ENCODE measurements at regions not wholly inside any gene's neighbourhood (a gene's known extent, or its start where the extent isn't known, plus 50 kb on each side); places are given as distances from the start of the nearest gene placed in this dataset.

GRCh38 chr14:43200519-43200918 lies 1306.6 kb downstream of the FSCB start:
- H3K27ac ChIP-seq (ENCODE audit: low read depth, low read length, poor library complexity, severe bottlenecking) = no peak overlapping the region
- no peaks in the 10 kb centered on the region for H3K27me3 ChIP-seq (replicated peaks; ENCODE audit: insufficient read depth, low read depth, low read length, poor library complexity)
- ChIA-PET CTCF (no interaction called here), POLR2A (ENCODE audit: low non-redundant PET) (no interaction called here)
- no TSS peak for BruUV-seq (replicated peaks)
- no peak overlapping the region for H3K4me3 ChIP-seq (ENCODE audit: low read depth, low read length, poor library complexity, severe bottlenecking)
- DNase-seq (ENCODE audit: low spot score) = no peak
- no peak for TF ChIP-seq CTCF (conservative IDR thresholded peaks at IDR 0.05; ENCODE audit: low read depth, low read length)
- no peak for TF ChIP-seq EZH2 (IDR thresholded peaks at IDR 0.05; ENCODE audit: borderline replicate concordance, low read depth, low read length, poor library complexity, severe bottlenecking)
- H3K4me1 ChIP-seq (ENCODE audit: insufficient read depth, low read length, poor library complexity, severe bottlenecking) = no peaks in the 10 kb centered on the region
- H3K9me3 ChIP-seq (ENCODE audit: low read depth, low read length, poor library complexity, severe bottlenecking) = no peaks in the 10 kb centered on the region
- intact Hi-C loops (cut with micrococcal nuclease; ENCODE audit: unreplicated experiment) = no loop called here
- no peaks in the 10 kb centered on the region for H3K36me3 ChIP-seq (ENCODE audit: insufficient read depth, low read length, poor library complexity, severe bottlenecking)

- ChIA-PET CTCF (no interaction called here), POLR2A (ENCODE audit: low non-redundant PET) (no interaction called here)
- Histone ChIP-seq H3K9me3 (ENCODE audit: low read depth, low read length, poor library complexity, severe bottlenecking) (no peaks in the 10 kb centered on the region), H3K27ac (ENCODE audit: low read depth, low read length, poor library complexity, severe bottlenecking) (no peak overlapping the region), H3K4me3 (ENCODE audit: low read depth, low read length, poor library complexity, severe bottlenecking) (no peak overlapping the region), H3K36me3 (ENCODE audit: insufficient read depth, low read length, poor library complexity, severe bottlenecking) (no peaks in the 10 kb centered on the region), H3K4me1 (ENCODE audit: insufficient read depth, low read length, poor library complexity, severe bottlenecking) (no peaks in the 10 kb centered on the region), H3K27me3 (replicated peaks; ENCODE audit: insufficient read depth, low read depth, low read length, poor library complexity) (no peaks in the 10 kb centered on the region)
- no peak for TF ChIP-seq EZH2 (IDR thresholded peaks at IDR 0.05; ENCODE audit: borderline replicate concordance, low read depth, low read length, poor library complexity, severe bottlenecking)
- no peak for TF ChIP-seq CTCF (conservative IDR thresholded peaks at IDR 0.05; ENCODE audit: low read depth, low read length)
- no peak for DNase-seq (ENCODE audit: low spot score)
- intact Hi-C loops (cut with micrococcal nuclease; ENCODE audit: unreplicated experiment) = no loop called here
- no TSS peak for BruUV-seq (replicated peaks)
Observed at GRCh38 chr14:43198465-43198864, 1308.6 kb downstream of the FSCB start.

GRCh38 chr14:43184540-43184939 lies 1322.5 kb downstream of the FSCB start:
- H3K4me3 ChIP-seq (ENCODE audit: low read depth, low read length, poor library complexity, severe bottlenecking) = no peak overlapping the region
- H3K36me3 ChIP-seq (ENCODE audit: insufficient read depth, low read length, poor library complexity, severe bottlenecking) = no peaks in the 10 kb centered on the region
- ChIA-PET CTCF (no interaction called here), POLR2A (ENCODE audit: low non-redundant PET) (no interaction called here)
- H3K4me1 ChIP-seq (ENCODE audit: insufficient read depth, low read length, poor library complexity, severe bottlenecking) = no peaks in the 10 kb centered on the region
- H3K9me3 ChIP-seq (ENCODE audit: low read depth, low read length, poor library complexity, severe bottlenecking) = no peaks in the 10 kb centered on the region
- no peak for DNase-seq (ENCODE audit: low spot score)
- intact Hi-C loops (cut with micrococcal nuclease; ENCODE audit: unreplicated experiment) = no loop called here
- no TSS peak for BruUV-seq (replicated peaks)
- no peaks in the 10 kb centered on the region for H3K27me3 ChIP-seq (replicated peaks; ENCODE audit: insufficient read depth, low read depth, low read length, poor library complexity)
- H3K27ac ChIP-seq (ENCODE audit: low read depth, low read length, poor library complexity, severe bottlenecking) = no peak overlapping the region
- TF ChIP-seq CTCF (conservative IDR thresholded peaks at IDR 0.05; ENCODE audit: low read depth, low read length) (no peak), EZH2 (IDR thresholded peaks at IDR 0.05; ENCODE audit: borderline replicate concordance, low read depth, low read length, poor library complexity, severe bottlenecking) (no peak)
